ENCODE measurements at regions not wholly inside any gene's neighbourhood (a gene's known extent, or its start where the extent isn't known, plus 50 kb on each side); places are given as distances from the start of the nearest gene placed in this dataset.

DNA sequence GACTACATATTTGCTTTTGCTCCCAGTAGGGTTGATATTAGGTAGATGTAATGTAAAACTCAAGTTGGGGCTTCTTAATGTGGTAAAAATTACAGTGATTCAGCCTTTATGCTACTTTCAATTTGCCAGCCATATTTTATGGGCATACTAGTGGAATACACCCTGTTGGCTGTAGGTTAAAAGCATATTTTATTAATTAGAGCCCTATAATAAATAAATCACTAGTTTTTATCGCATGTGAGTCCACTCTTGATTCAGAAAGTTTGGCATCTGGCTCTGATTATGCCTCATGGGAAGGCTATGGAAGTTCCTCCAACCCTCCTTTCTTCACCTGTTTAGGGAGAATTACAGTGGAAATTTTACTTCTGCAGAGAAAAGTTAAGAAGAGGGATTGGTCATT, 390.9 kb downstream of the GATA3 start:
- H3K9me3 ChIP-seq (ENCODE audit: insufficient read depth, low read length): no peaks in the 10 kb centered on the region
- TF ChIP-seq, protein P1, sequence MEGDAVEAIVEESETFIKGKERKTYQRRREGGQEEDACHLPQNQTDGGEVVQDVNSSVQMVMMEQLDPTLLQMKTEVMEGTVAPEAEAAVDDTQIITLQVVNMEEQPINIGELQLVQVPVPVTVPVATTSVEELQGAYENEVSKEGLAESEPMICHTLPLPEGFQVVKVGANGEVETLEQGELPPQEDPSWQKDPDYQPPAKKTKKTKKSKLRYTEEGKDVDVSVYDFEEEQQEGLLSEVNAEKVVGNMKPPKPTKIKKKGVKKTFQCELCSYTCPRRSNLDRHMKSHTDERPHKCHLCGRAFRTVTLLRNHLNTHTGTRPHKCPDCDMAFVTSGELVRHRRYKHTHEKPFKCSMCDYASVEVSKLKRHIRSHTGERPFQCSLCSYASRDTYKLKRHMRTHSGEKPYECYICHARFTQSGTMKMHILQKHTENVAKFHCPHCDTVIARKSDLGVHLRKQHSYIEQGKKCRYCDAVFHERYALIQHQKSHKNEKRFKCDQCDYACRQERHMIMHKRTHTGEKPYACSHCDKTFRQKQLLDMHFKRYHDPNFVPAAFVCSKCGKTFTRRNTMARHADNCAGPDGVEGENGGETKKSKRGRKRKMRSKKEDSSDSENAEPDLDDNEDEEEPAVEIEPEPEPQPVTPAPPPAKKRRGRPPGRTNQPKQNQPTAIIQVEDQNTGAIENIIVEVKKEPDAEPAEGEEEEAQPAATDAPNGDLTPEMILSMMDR (IDR thresholded peaks at IDR 0.05; ENCODE audit: insufficient read depth, low read length, poor library complexity, severe bottlenecking): no peak
- no peak for TF ChIP-seq EZH2phosphoT487 (conservative IDR thresholded peaks at IDR 0.05; ENCODE audit: low read length)
- no peaks in the 10 kb centered on the region for H3K79me2 ChIP-seq (ENCODE audit: insufficient read depth, low read length)
- H3K9ac ChIP-seq (ENCODE audit: low read length): no peak overlapping the region
- H3K27me3 ChIP-seq (ENCODE audit: low read length): no peaks in the 10 kb centered on the region
- H3K27ac ChIP-seq (ENCODE audit: low read depth, low read length): no peak overlapping the region
- H2AFZ ChIP-seq (ENCODE audit: low read depth, low read length, severe bottlenecking): no peak overlapping the region
- H4K20me1 ChIP-seq (ENCODE audit: low read depth, low read length): no peaks in the 10 kb centered on the region
- H3K4me2 ChIP-seq (ENCODE audit: low read depth, low read length, poor library complexity, severe bottlenecking): no peak overlapping the region
- H3K9me2 ChIP-seq (replicated peaks; ENCODE audit: insufficient read depth, low read length): no peaks in the 10 kb centered on the region
- H3F3A ChIP-seq (ENCODE audit: insufficient read depth): no peaks in the 10 kb centered on the region
- H3K4me3 ChIP-seq (ENCODE audit: insufficient read depth, low read length, poor library complexity, severe bottlenecking): no peak overlapping the region
- no peaks in the 10 kb centered on the region for H3K36me3 ChIP-seq (ENCODE audit: low read length)

- no peaks in the 10 kb centered on the region for H3K9me2 ChIP-seq (replicated peaks; ENCODE audit: insufficient read depth, low read length)
- H3K36me3 ChIP-seq (ENCODE audit: low read length): no peaks in the 10 kb centered on the region
Measured at GRCh38 chr10:8449909-8450308, 395.4 kb downstream of the GATA3 start.

GRCh38 chr10:8453587-8453986, 399.1 kb downstream of the GATA3 start:
- no peaks in the 10 kb centered on the region for H3K79me2 ChIP-seq (ENCODE audit: insufficient read depth, low read length)
- H3K9me2 ChIP-seq (replicated peaks; ENCODE audit: insufficient read depth, low read length): no peaks in the 10 kb centered on the region
- no peak overlapping the region for H3K27ac ChIP-seq (ENCODE audit: low read depth, low read length)
- H4K20me1 ChIP-seq (ENCODE audit: low read depth, low read length): no peaks in the 10 kb centered on the region
- no peak overlapping the region for H3K4me2 ChIP-seq (ENCODE audit: low read depth, low read length, poor library complexity, severe bottlenecking)
- no peaks in the 10 kb centered on the region for H3K9me3 ChIP-seq (ENCODE audit: insufficient read depth, low read length)
- H3F3A ChIP-seq (ENCODE audit: insufficient read depth): no peaks in the 10 kb centered on the region
- no peak for TF ChIP-seq EZH2phosphoT487 (conservative IDR thresholded peaks at IDR 0.05; ENCODE audit: low read length)
- TF ChIP-seq, protein P1 (IDR thresholded peaks at IDR 0.05; ENCODE audit: insufficient read depth, low read length, poor library complexity, severe bottlenecking): no peak
- H3K4me3 ChIP-seq (ENCODE audit: insufficient read depth, low read length, poor library complexity, severe bottlenecking): no peak overlapping the region
- H2AFZ ChIP-seq (ENCODE audit: low read depth, low read length, severe bottlenecking): no peak overlapping the region
- H3K9ac ChIP-seq (ENCODE audit: low read length): no peak overlapping the region
- no peaks in the 10 kb centered on the region for H3K27me3 ChIP-seq (ENCODE audit: low read length)
- H3K36me3 ChIP-seq (ENCODE audit: low read length): no peaks in the 10 kb centered on the region

More at GRCh38 chr10:8449909-8450308, 395.4 kb downstream of the GATA3 start:
- H3K27me3 ChIP-seq (ENCODE audit: low read length): no peaks in the 10 kb centered on the region
- no peaks in the 10 kb centered on the region for H3F3A ChIP-seq (ENCODE audit: insufficient read depth)
- no peak overlapping the region for H3K4me3 ChIP-seq (ENCODE audit: insufficient read depth, low read length, poor library complexity, severe bottlenecking)
- H3K9ac ChIP-seq (ENCODE audit: low read length): no peak overlapping the region
- H3K79me2 ChIP-seq (ENCODE audit: insufficient read depth, low read length): no peaks in the 10 kb centered on the region
- TF ChIP-seq, protein P1 (IDR thresholded peaks at IDR 0.05; ENCODE audit: insufficient read depth, low read length, poor library complexity, severe bottlenecking): no peak
- TF ChIP-seq EZH2phosphoT487 (conservative IDR thresholded peaks at IDR 0.05; ENCODE audit: low read length): no peak
- no peak overlapping the region for H2AFZ ChIP-seq (ENCODE audit: low read depth, low read length, severe bottlenecking)
- H4K20me1 ChIP-seq (ENCODE audit: low read depth, low read length): no peaks in the 10 kb centered on the region
- H3K9me3 ChIP-seq (ENCODE audit: insufficient read depth, low read length): no peaks in the 10 kb centered on the region
- no peak overlapping the region for H3K4me2 ChIP-seq (ENCODE audit: low read depth, low read length, poor library complexity, severe bottlenecking)
- H3K27ac ChIP-seq (ENCODE audit: low read depth, low read length): no peak overlapping the region
